ENCODE measurements at regions not wholly inside any gene's neighbourhood (a gene's known extent, or its start where the extent isn't known, plus 50 kb on each side); places are given as distances from the start of the nearest gene placed in this dataset.

DNA sequence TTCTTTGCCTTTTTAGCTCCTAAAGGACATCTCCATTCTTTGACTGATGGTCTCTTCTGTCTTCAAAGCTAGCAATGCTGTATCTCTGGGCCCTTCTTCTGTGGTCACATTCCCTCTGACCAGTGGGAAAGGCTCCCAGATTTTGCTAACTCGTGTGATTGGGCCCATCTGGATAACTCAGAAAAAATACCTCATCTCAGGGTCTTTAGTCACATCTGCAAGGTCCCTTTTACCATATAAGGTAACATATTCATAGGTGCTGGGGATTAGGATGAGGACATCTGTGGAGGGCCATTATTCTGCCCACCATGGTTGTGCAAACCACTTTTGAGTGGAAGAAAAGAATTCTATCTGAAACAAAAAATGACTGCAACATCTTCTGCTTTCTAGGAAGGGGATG, 76.3 kb upstream of the MAMDC2 start (continued):
- TF ChIP-seq, protein P1, sequence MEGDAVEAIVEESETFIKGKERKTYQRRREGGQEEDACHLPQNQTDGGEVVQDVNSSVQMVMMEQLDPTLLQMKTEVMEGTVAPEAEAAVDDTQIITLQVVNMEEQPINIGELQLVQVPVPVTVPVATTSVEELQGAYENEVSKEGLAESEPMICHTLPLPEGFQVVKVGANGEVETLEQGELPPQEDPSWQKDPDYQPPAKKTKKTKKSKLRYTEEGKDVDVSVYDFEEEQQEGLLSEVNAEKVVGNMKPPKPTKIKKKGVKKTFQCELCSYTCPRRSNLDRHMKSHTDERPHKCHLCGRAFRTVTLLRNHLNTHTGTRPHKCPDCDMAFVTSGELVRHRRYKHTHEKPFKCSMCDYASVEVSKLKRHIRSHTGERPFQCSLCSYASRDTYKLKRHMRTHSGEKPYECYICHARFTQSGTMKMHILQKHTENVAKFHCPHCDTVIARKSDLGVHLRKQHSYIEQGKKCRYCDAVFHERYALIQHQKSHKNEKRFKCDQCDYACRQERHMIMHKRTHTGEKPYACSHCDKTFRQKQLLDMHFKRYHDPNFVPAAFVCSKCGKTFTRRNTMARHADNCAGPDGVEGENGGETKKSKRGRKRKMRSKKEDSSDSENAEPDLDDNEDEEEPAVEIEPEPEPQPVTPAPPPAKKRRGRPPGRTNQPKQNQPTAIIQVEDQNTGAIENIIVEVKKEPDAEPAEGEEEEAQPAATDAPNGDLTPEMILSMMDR (IDR thresholded peaks at IDR 0.05 in 2 of 3, conservative IDR thresholded peaks at IDR 0.05 in 1 of 3; ENCODE audit: borderline replicate concordance in 1 of 3, insufficient read depth in 1 of 3, low read depth in 2 of 3, low read length in 2 of 3): no peak
- no peak for TF ChIP-seq REST (IDR thresholded peaks at IDR 0.05; ENCODE audit: low read depth)

DNA sequence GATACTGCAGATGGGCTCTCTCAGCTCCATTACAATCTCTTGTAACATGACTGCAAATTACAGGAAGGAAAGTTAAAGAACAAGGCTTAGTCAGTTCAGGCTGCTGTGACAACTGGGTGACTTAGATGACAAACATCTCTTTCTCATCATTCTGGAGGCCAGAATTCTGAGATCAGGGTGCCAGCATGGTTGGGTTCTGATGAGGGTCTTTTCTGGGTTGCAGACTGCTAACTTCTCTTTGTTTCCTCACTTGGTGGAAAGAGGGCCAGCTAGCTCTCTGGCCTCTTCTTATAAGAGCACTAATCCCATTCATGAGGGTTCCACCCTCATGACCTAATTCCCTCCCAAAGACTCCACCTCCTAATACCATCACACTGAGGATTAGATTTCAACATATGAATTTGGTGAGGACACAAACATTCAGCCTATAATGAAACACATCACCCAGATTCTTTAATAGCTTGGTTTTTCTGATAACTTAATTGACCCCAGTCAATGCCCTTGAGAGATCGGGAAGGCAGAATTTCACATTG, 73.6 kb upstream of the MAMDC2 start:
- ChIA-PET CTCF (interaction anchor here (1.1 to 18.0 kb wide), 3 partner anchors 141 to 260 kb away, joined by 3 to 205 read pairs (median 8); no protein-coding TSS in a partner anchor), RAD21 (ENCODE audit: low non-redundant PET in 1 of 2, low total read pairs in 2 of 2, uncharacterized antibody in 2 of 2, unreplicated experiment in 2 of 2) (interaction anchor here (0.7 to 3.8 kb wide), 2 partner anchors 17 to 141 kb away, joined by 3 to 19 read pairs; no protein-coding TSS in a partner anchor), POLR2A (interaction anchor here (1.5 kb wide), 1 partner anchor 141 kb away, joined by 5 read pairs; no protein-coding TSS in a partner anchor)
- no peaks in the 10 kb centered on the region for H3K27me3 ChIP-seq (ENCODE audit: insufficient read depth, low read length)
- no peak for TF ChIP-seq POLR2A (IDR thresholded peaks at IDR 0.05; ENCODE audit: borderline replicate concordance, extremely low read depth, insufficient read depth, insufficient read length)
- TF ChIP-seq EGR1 (IDR thresholded peaks at IDR 0.05; ENCODE audit: low read depth): no peak
- no peak for TF ChIP-seq RAD21 (IDR thresholded peaks at IDR 0.05; ENCODE audit: low read depth)
- no peak for TF ChIP-seq CBX3 (IDR thresholded peaks at IDR 0.05; ENCODE audit: low read depth)
- TF ChIP-seq POLR2AphosphoS5 (IDR thresholded peaks at IDR 0.05; ENCODE audit: low read depth, low read length): no peak
- TF ChIP-seq EZH2phosphoT487 (IDR thresholded peaks at IDR 0.05; ENCODE audit: borderline replicate concordance): no peak
- TF ChIP-seq ELF1 (IDR thresholded peaks at IDR 0.05; ENCODE audit: borderline replicate concordance, low read depth): no peak
- TF ChIP-seq EZH2 (IDR thresholded peaks at IDR 0.05): no peak
- no peak for TF ChIP-seq CEBPB (IDR thresholded peaks at IDR 0.05; ENCODE audit: low read depth)
- TF ChIP-seq SP1 (IDR thresholded peaks at IDR 0.05; ENCODE audit: low read depth): no peak
- TF ChIP-seq TCF7L2 (IDR thresholded peaks at IDR 0.05; ENCODE audit: borderline replicate concordance, extremely low read depth, insufficient read depth, insufficient read length): no peak
- no peak for TF ChIP-seq ATF3 (IDR thresholded peaks at IDR 0.05)
- TF ChIP-seq, protein P1 (IDR thresholded peaks at IDR 0.05 in 2 of 3, conservative IDR thresholded peaks at IDR 0.05 in 1 of 3; ENCODE audit: borderline replicate concordance in 1 of 3, insufficient read depth in 1 of 3, low read depth in 2 of 3, low read length in 2 of 3): no peak
- no peaks in the 10 kb centered on the region for H3K36me3 ChIP-seq (ENCODE audit: control insufficient read depth in 1 of 2, insufficient read depth in 2 of 2, low read length in 2 of 2)
- no peaks in the 10 kb centered on the region for H3K9me2 ChIP-seq (ENCODE audit: insufficient read depth)
- H3K4me1 ChIP-seq (ENCODE audit: control insufficient read depth in 1 of 2, insufficient read depth in 2 of 2, low read length in 2 of 2): peaks cover 0 to 7% of the 10 kb centered on the region in 2 experiments; a peak in 1 of 4 replicates
- H3K9ac ChIP-seq (ENCODE audit: low read length): no peak overlapping the region
- DNase-seq (ENCODE audit: low read depth, low spot score): no peak
- H3K4me2 ChIP-seq (ENCODE audit: low read length): no peak overlapping the region
- no peaks in the 10 kb centered on the region for H4K20me1 ChIP-seq (ENCODE audit: insufficient read depth)
- H3K9me3 ChIP-seq (ENCODE audit: control insufficient read depth in 1 of 2, insufficient read depth in 1 of 2, low read depth in 1 of 2, low read length in 2 of 2): no peaks in the 10 kb centered on the region
- no peak for ATAC-seq
- no TSS peak for BruUV-seq (replicated peaks)
- H2AFZ ChIP-seq (ENCODE audit: low read depth, low read length, poor library complexity, severe bottlenecking): no peak overlapping the region
- no peak overlapping the region for H3K4me3 ChIP-seq (replicated peaks in 1 of 2; ENCODE audit: low read depth in 1 of 2, low read length in 2 of 2)
- intact Hi-C loops (cut with micrococcal nuclease): no loop called here
- no peaks in the 10 kb centered on the region for H3K79me2 ChIP-seq (ENCODE audit: insufficient read depth, low read length)
- no peak overlapping the region for H3K27ac ChIP-seq (ENCODE audit: low read depth, low read length)
